Fibroblast of lung (primary cell): ENCODE measurements at regions not wholly inside any gene's neighbourhood (a gene's known extent, or its start where the extent isn't known, plus 50 kb on each side); places are given as distances from the start of the nearest gene placed in this dataset.

Source experiments
- CTCF ChIP-seq, 2 donors: IDR thresholded peaks in 1 of 2; conservative IDR thresholded peaks in 1 of 2; 1 replicate in 1 of 2; 2 replicates in 1 of 2; pipeline ENCODE4 v1.5.1; 2011 to 2012; ENCODE audit warnings: low read length in 2 of 2, control low read depth in 1 of 2, inconsistent platforms in 1 of 2, low read depth in 1 of 2, mild to moderate bottlenecking in 1 of 2
- EZH2 ChIP-seq: IDR thresholded peaks from 2 replicates; pipeline ENCODE4 v1.5.1; 2012; ENCODE audit warnings: low read length, control low read depth, mild to moderate bottlenecking; ENCODE audit errors: missing control alignments

GRCh38 chr21:39029900-39030884 lies 153.1 kb downstream of the PSMG1 start:
- TF ChIP-seq EZH2 (no peak), CTCF (conservative IDR thresholded peaks at IDR 0.05 in 1 of 2, IDR thresholded peaks at IDR 0.05 in 1 of 2; ENCODE audit: low read depth in 1 of 2, low read length in 2 of 2) (no peak)
